ENCODE measurements at regions not wholly inside any gene's neighbourhood (a gene's known extent, or its start where the extent isn't known, plus 50 kb on each side); places are given as distances from the start of the nearest gene placed in this dataset.

GRCh38 chr3:182626484-182627467 lies 166.5 kb upstream of the ATP11B start:
- TF ChIP-seq CTCF (IDR thresholded peaks at IDR 0.05; ENCODE audit: unreplicated experiment), result no peak
- Mint-ChIP-seq H3K27ac (no peak overlapping the region), H3K4me3 (ENCODE audit: low read depth) (no peak overlapping the region), H3K4me1 (ENCODE audit: low read depth) (peaks cover 22% of the 10 kb centered on the region), H3K9me3 (ENCODE audit: low read depth) (peaks cover 12% of the 10 kb centered on the region), H3K27me3 (no peaks in the 10 kb centered on the region), H3K36me3 (ENCODE audit: insufficient read depth) (no peaks in the 10 kb centered on the region)
- no peak for DNase-seq (ENCODE audit: low spot score, unreplicated experiment)

- Mint-ChIP-seq H3K4me3 (ENCODE audit: low read depth) (no peak overlapping the region), H3K27ac (no peak overlapping the region), H3K9me3 (ENCODE audit: low read depth) (peaks cover 12% of the 10 kb centered on the region), H3K4me1 (ENCODE audit: low read depth) (peaks cover 29% of the 10 kb centered on the region), H3K27me3 (no peaks in the 10 kb centered on the region), H3K36me3 (ENCODE audit: insufficient read depth) (no peaks in the 10 kb centered on the region)
- DNase-seq (ENCODE audit: low spot score, unreplicated experiment), result no peak
- no peak for TF ChIP-seq CTCF (IDR thresholded peaks at IDR 0.05; ENCODE audit: unreplicated experiment)
Measured at GRCh38 chr3:182628531-182628930, 164.8 kb upstream of the ATP11B start.

GRCh38 chr3:182629521-182629920 lies 163.8 kb upstream of the ATP11B start:
- no peaks in the 10 kb centered on the region for H3K27me3 Mint-ChIP-seq
- H3K9me3 Mint-ChIP-seq (ENCODE audit: low read depth), result peaks cover 12% of the 10 kb centered on the region
- H3K36me3 Mint-ChIP-seq (ENCODE audit: insufficient read depth), result no peaks in the 10 kb centered on the region
- H3K27ac Mint-ChIP-seq, result no peak overlapping the region
- H3K4me3 Mint-ChIP-seq (ENCODE audit: low read depth), result no peak overlapping the region
- TF ChIP-seq CTCF (IDR thresholded peaks at IDR 0.05; ENCODE audit: unreplicated experiment), result no peak
- H3K4me1 Mint-ChIP-seq (ENCODE audit: low read depth), result peaks cover 32% of the 10 kb centered on the region
- DNase-seq (ENCODE audit: low spot score, unreplicated experiment), result no peak

GRCh38 chr3:182631183-182632076 lies 161.9 kb upstream of the ATP11B start:
- no peak for DNase-seq (ENCODE audit: low spot score, unreplicated experiment)
- no peak for TF ChIP-seq CTCF (IDR thresholded peaks at IDR 0.05; ENCODE audit: unreplicated experiment)
- no peaks in the 10 kb centered on the region for H3K36me3 Mint-ChIP-seq (ENCODE audit: insufficient read depth)
- H3K4me1 Mint-ChIP-seq (ENCODE audit: low read depth), result peaks cover 24% of the 10 kb centered on the region
- H3K27me3 Mint-ChIP-seq, result no peaks in the 10 kb centered on the region
- no peak overlapping the region for H3K4me3 Mint-ChIP-seq (ENCODE audit: low read depth)
- H3K9me3 Mint-ChIP-seq (ENCODE audit: low read depth), result no peaks in the 10 kb centered on the region
- H3K27ac Mint-ChIP-seq, result no peak overlapping the region

- no peak overlapping the region for H3K4me3 Mint-ChIP-seq (ENCODE audit: low read depth)
- H3K27ac Mint-ChIP-seq, result no peak overlapping the region
- no peaks in the 10 kb centered on the region for H3K36me3 Mint-ChIP-seq (ENCODE audit: insufficient read depth)
- H3K9me3 Mint-ChIP-seq (ENCODE audit: low read depth), result no peaks in the 10 kb centered on the region
- peaks cover 19% of the 10 kb centered on the region for H3K4me1 Mint-ChIP-seq (ENCODE audit: low read depth)
- no peak for TF ChIP-seq CTCF (IDR thresholded peaks at IDR 0.05; ENCODE audit: unreplicated experiment)
- no peak for DNase-seq (ENCODE audit: low spot score, unreplicated experiment)
- H3K27me3 Mint-ChIP-seq, result no peaks in the 10 kb centered on the region
Measured at GRCh38 chr3:182632077-182632393, 161.3 kb upstream of the ATP11B start.

Data from progenitor cell of endocrine pancreas (in vitro differentiated cells).